H1 (cell line): ENCODE measurements at regions not wholly inside any gene's neighbourhood (a gene's known extent, or its start where the extent isn't known, plus 50 kb on each side); places are given as distances from the start of the nearest gene placed in this dataset.

Source experiments
- CTCF ChIA-PET: fragments of 300-600 bp; sonication (Branson Sonifier 250); formaldehyde crosslinking; loops from one replicate; lab custom pipeline; 2021; ENCODE audit not compliant: partially characterized antibody; lab: Charles Lee
- POLR2A ChIA-PET: fragments of 300-600 bp; sonication (Branson Sonifier 250); formaldehyde crosslinking; loops from one replicate; lab custom pipeline; 2021; ENCODE audit warnings: inconsistent platforms; ENCODE audit not compliant: partially characterized antibody; lab: Charles Lee
- DNase-seq, 2 experiments: peaks; one replicate each; pipeline versions ENCODE4 v3.0.0 to v3.0.0-alpha.2; 2010 to 2022; ENCODE audit warnings: low spot score in 2 of 2, low read depth in 1 of 2, mixed read lengths in 1 of 2
- FAIRE-seq: peaks from 2 replicates; lab custom pipeline; 2011; peaks lifted over from hg19 to GRCh38; lab: Jason Lieb, UNC
- H2AFZ ChIP-seq: 2 replicates; pipeline ENCODE4 v1.8.1; 2012; ENCODE audit warnings: low read length, inconsistent platforms
- H2AK5ac ChIP-seq: 2 replicates; pipeline ENCODE4 v1.6.1; 2013; ENCODE audit warnings: low read depth, low read length
- H2BK120ac ChIP-seq: replicated peaks from 2 replicates; pipeline ENCODE3; 2013; ENCODE audit warnings: low read depth, low read length, inconsistent platforms
- H2BK12ac ChIP-seq: 2 replicates; pipeline ENCODE4 v1.6.1; 2013; ENCODE audit warnings: low read depth, low read length
- H2BK15ac ChIP-seq: 2 replicates; pipeline ENCODE4 v1.6.1; 2013; ENCODE audit warnings: low read length
- H2BK20ac ChIP-seq: 2 replicates; pipeline ENCODE4 v1.6.1; 2013; ENCODE audit warnings: low read length
- H2BK5ac ChIP-seq: 2 replicates; pipeline ENCODE4 v1.6.1; 2013; ENCODE audit warnings: low read depth, low read length
- H3K14ac ChIP-seq: 2 replicates; pipeline ENCODE4 v1.6.1; 2013; ENCODE audit warnings: inconsistent platforms; ENCODE audit not compliant: insufficient read length
- H3K18ac ChIP-seq: 2 replicates; pipeline ENCODE4 v1.6.1; 2013; ENCODE audit warnings: low read length; ENCODE audit errors: extremely low read depth
- H3K23ac ChIP-seq: 2 replicates; pipeline ENCODE4 v1.6.1; 2013; ENCODE audit warnings: inconsistent platforms; ENCODE audit not compliant: insufficient read length
- H3K23me2 ChIP-seq: 2 replicates; pipeline ENCODE4 v1.6.1; 2013; ENCODE audit warnings: low read depth, low read length
- H3K27ac ChIP-seq: 2 replicates; pipeline ENCODE4 v1.6.1; 2011; ENCODE audit warnings: low read depth, low read length, inconsistent platforms
- H3K27me3 ChIP-seq, 4 experiments: replicated peaks in 1 of 4; 1 replicate in 1 of 4; 2 replicates in 3 of 4; pipeline versions ENCODE4 v1.6.1 to v1.8.1; 2011 to 2013; ENCODE audit warnings: low read length in 3 of 4, mild to moderate bottlenecking in 3 of 4, inconsistent platforms in 2 of 4, mixed read lengths in 2 of 4, moderate library complexity in 1 of 4; ENCODE audit not compliant: control insufficient read depth in 3 of 4, insufficient read depth in 3 of 4; ENCODE audit errors: extremely low read depth in 1 of 4
- H3K36me3 ChIP-seq, 4 experiments: 2 replicates each; pipeline versions ENCODE4 v1.6.1 to v1.8.1; 2011 to 2013; ENCODE audit warnings: mild to moderate bottlenecking in 4 of 4, low read length in 3 of 4, moderate library complexity in 2 of 4, control low read depth in 1 of 4, inconsistent platforms in 1 of 4; ENCODE audit not compliant: insufficient read depth in 4 of 4, control insufficient read depth in 2 of 4
- H3K4ac ChIP-seq: replicated peaks from 2 replicates; pipeline ENCODE3; 2013; ENCODE audit warnings: low read length, low read depth, mixed read lengths, inconsistent platforms; ENCODE audit not compliant: insufficient read length
- H3K4me1 ChIP-seq, 4 experiments: replicated peaks in 1 of 4; 1 replicate in 1 of 4; 2 replicates in 3 of 4; pipeline versions ENCODE4 v1.6.1 to v1.8.1; 2011 to 2013; ENCODE audit warnings: low read length in 3 of 4, inconsistent platforms in 2 of 4, mixed read lengths in 1 of 4; ENCODE audit not compliant: insufficient read depth in 4 of 4, control insufficient read depth in 3 of 4
- H3K4me2 ChIP-seq, 2 experiments: 2 replicates each; pipeline versions ENCODE4 v1.6.1 to v1.8.1; 2011 to 2013; ENCODE audit warnings: low read depth in 2 of 2, low read length in 2 of 2, control low read depth in 1 of 2, inconsistent platforms in 1 of 2, mild to moderate bottlenecking in 1 of 2; ENCODE audit not compliant: insufficient read depth in 1 of 2
- H3K4me3 ChIP-seq, 4 experiments: fragments of 200-600, 300-600 bp in 1 of 4; sonication (generic), shearing (Covaris generic), sonication (Bioruptor Twin) in 1 of 4; 2 replicates each; pipeline versions ENCODE4 v1.5.1 to v1.8.1; 2011 to 2016; ENCODE audit warnings: low read length in 4 of 4, low read depth in 3 of 4, control low read depth in 2 of 4, inconsistent platforms in 2 of 4, mild to moderate bottlenecking in 2 of 4, mixed read lengths in 1 of 4, moderate library complexity in 1 of 4; ENCODE audit not compliant: insufficient read depth in 2 of 4; ENCODE audit errors: extremely low read depth in 1 of 4
- H3K56ac ChIP-seq: replicated peaks from 2 replicates; pipeline ENCODE3; 2013; ENCODE audit warnings: low read depth, mild to moderate bottlenecking, mixed read lengths, low read length, inconsistent platforms; ENCODE audit not compliant: insufficient read length
- H3K79me1 ChIP-seq: 2 replicates; pipeline ENCODE4 v1.6.1; 2013; ENCODE audit warnings: low read depth, low read length, control low read depth
- H3K79me2 ChIP-seq, 2 experiments: 2 replicates each; pipeline versions ENCODE4 v1.6.1 to v1.8.1; 2012 to 2013; ENCODE audit warnings: low read length in 2 of 2, mild to moderate bottlenecking in 2 of 2, inconsistent platforms in 1 of 2; ENCODE audit not compliant: insufficient read depth in 2 of 2, control insufficient read depth in 1 of 2
- H3K9ac ChIP-seq, 4 experiments: replicated peaks in 1 of 4; 1 replicate in 1 of 4; 2 replicates in 3 of 4; pipeline versions ENCODE4 v1.6.1 to v1.8.1; 2011 to 2013; ENCODE audit warnings: low read depth in 3 of 4, low read length in 3 of 4, control low read depth in 2 of 4, mild to moderate bottlenecking in 2 of 4, moderate library complexity in 2 of 4, inconsistent platforms in 1 of 4; ENCODE audit errors: extremely low read depth in 1 of 4
- H3K9me3 ChIP-seq, 2 experiments: 2 replicates each; pipeline versions ENCODE4 v1.6.1 to v1.8.1; 2012 to 2013; ENCODE audit warnings: mild to moderate bottlenecking in 2 of 2, moderate library complexity in 2 of 2, control low read depth in 1 of 2, inconsistent platforms in 1 of 2, low read depth in 1 of 2, low read length in 1 of 2, mixed read lengths in 1 of 2; ENCODE audit not compliant: insufficient read depth in 2 of 2
- H4K20me1 ChIP-seq, 2 experiments: replicated peaks in 1 of 2; 2 replicates each; pipeline versions ENCODE3 to v1.8.1; 2011 to 2013; ENCODE audit warnings: inconsistent platforms in 2 of 2, low read length in 2 of 2, mild to moderate bottlenecking in 1 of 2; ENCODE audit not compliant: insufficient read depth in 2 of 2, control insufficient read depth in 1 of 2
- H4K5ac ChIP-seq: 2 replicates; pipeline ENCODE4 v1.6.1; 2013; ENCODE audit warnings: low read length, low read depth, mixed read lengths, inconsistent platforms; ENCODE audit not compliant: insufficient read length
- H4K8ac ChIP-seq: 2 replicates; pipeline ENCODE4 v1.8.0; 2013; ENCODE audit warnings: mild to moderate bottlenecking, moderate library complexity, low read length, inconsistent platforms; ENCODE audit not compliant: insufficient read depth; ENCODE audit errors: extremely low read depth
- H4K91ac ChIP-seq: replicated peaks from 2 replicates; pipeline ENCODE3; 2013; ENCODE audit warnings: low read length, mixed read lengths, inconsistent platforms; ENCODE audit not compliant: insufficient read length
- BACH1 ChIP-seq: IDR thresholded peaks from 2 replicates; pipeline ENCODE4 v1.6.1; 2012; ENCODE audit warnings: low read length, improper control_type of control experiment
- CHD2 ChIP-seq: IDR thresholded peaks from 2 replicates; pipeline ENCODE4 v1.6.1; 2012; ENCODE audit warnings: low read length, improper control_type of control experiment
- CTBP2 ChIP-seq: IDR thresholded peaks from 2 replicates; pipeline ENCODE4 v1.7.0; 2011; ENCODE audit warnings: borderline replicate concordance, mild to moderate bottlenecking, moderate library complexity, mixed read lengths, low read length; ENCODE audit not compliant: insufficient read depth, insufficient read length
- FOSL1 ChIP-seq: IDR thresholded peaks from 2 replicates; pipeline ENCODE4 v1.6.1; 2011; ENCODE audit warnings: mild to moderate bottlenecking, low read depth, low read length, moderate library complexity; ENCODE audit not compliant: insufficient read depth
- HDAC2 ChIP-seq, 2 experiments: fragments of 300-600 bp in 1 of 2; sonication (generic) in 1 of 2; IDR thresholded peaks; 2 replicates each; pipeline ENCODE4 v1.6.1; 2011 to 2012; ENCODE audit warnings: low read depth in 2 of 2, low read length in 2 of 2, mild to moderate bottlenecking in 2 of 2, moderate library complexity in 2 of 2, borderline replicate concordance in 1 of 2, inconsistent platforms in 1 of 2
- HDAC6 ChIP-seq: IDR thresholded peaks from one replicate; pipeline ENCODE4 v1.7.1; 2012; ENCODE audit warnings: low read depth, mild to moderate bottlenecking, inconsistent platforms, low read length, moderate library complexity
- JUN ChIP-seq: IDR thresholded peaks from 2 replicates; pipeline ENCODE4 v1.6.1; 2011; ENCODE audit warnings: low read depth, mild to moderate bottlenecking, improper control_type of control experiment, low read length
- POLR2A ChIP-seq, 2 experiments: IDR thresholded peaks; 1 replicate in 1 of 2; 2 replicates in 1 of 2; pipeline ENCODE4 v1.6.1; 2011; ENCODE audit warnings: low read depth in 2 of 2, low read length in 2 of 2, mild to moderate bottlenecking in 2 of 2; ENCODE audit errors: control extremely low read depth in 1 of 2
- RAD21 ChIP-seq, 2 experiments: IDR thresholded peaks in 1 of 2; conservative IDR thresholded peaks in 1 of 2; 2 replicates each; pipeline ENCODE4 v1.6.1; 2011; ENCODE audit warnings: low read depth in 2 of 2, low read length in 2 of 2, improper control_type of control experiment in 1 of 2, inconsistent platforms in 1 of 2, mild to moderate bottlenecking in 1 of 2, moderate library complexity in 1 of 2
- RXRA ChIP-seq: IDR thresholded peaks from 2 replicates; pipeline ENCODE4 v1.6.1; 2011; ENCODE audit warnings: low read depth, mild to moderate bottlenecking, low read length, moderate library complexity; ENCODE audit not compliant: insufficient read depth
- WGBS, 2 experiments: shearing (Covaris generic) in 1 of 2; methylation state at CpG; one replicate each; pipeline versions ENCODE4 v1.1.6 to v1.1.7; 2013 to 2015; ENCODE audit warnings: low lambda C conversion rate in 2 of 2, mixed read lengths in 2 of 2, inconsistent platforms in 1 of 2, low coverage in 1 of 2, missing lambda C conversion rate in 1 of 2; ENCODE audit not compliant: insufficient replicate concordance in 2 of 2, insufficient coverage in 1 of 2, insufficient read length in 1 of 2; ENCODE audit errors: extremely low coverage in 1 of 2, missing lambda C conversion rate in 1 of 2; 5-methylcytosine and 5-hydroxymethylcytosine counted together

GRCh38 chr4:78711676-78712075 lies 64.5 kb upstream of the BMP2K start:
- Histone ChIP-seq H3K9ac (no peak overlapping the region), H2BK12ac (no peak overlapping the region), H2BK120ac (no peak overlapping the region), H3K4me2 (no peak overlapping the region), H3K9me3 (0 out of 4 replicates have a peak, but pooled peaks cover 0 to 2% of the 10 kb centered on the region in 2 experiments), H4K20me1 (no peaks in the 10 kb centered on the region), H4K8ac (no peak overlapping the region), H3K79me1 (no peaks in the 10 kb centered on the region), H3K27ac (no peak overlapping the region), H3K4ac (no peak overlapping the region), H3K4me1 (peaks cover 0 to 7% (median 2%) of the 10 kb centered on the region in 4 experiments; a peak in 3 of 7 replicates), H3K23ac (no peak overlapping the region), H2AFZ (no peak overlapping the region), H4K91ac (no peak overlapping the region), H2BK20ac (no peak overlapping the region), H3K18ac (no peak overlapping the region), H2BK5ac (no peak overlapping the region), H3K36me3 (no peaks in the 10 kb centered on the region), H3K14ac (no peak overlapping the region), H4K5ac (no peak overlapping the region), H3K4me3 (no peak overlapping the region), H3K23me2 (no peaks in the 10 kb centered on the region), H3K27me3 (no peaks in the 10 kb centered on the region), H3K79me2 (no peaks in the 10 kb centered on the region), H3K56ac (no peak overlapping the region), H2AK5ac (no peak overlapping the region), H2BK15ac (no peak overlapping the region)
- DNase-seq (no peak), FAIRE-seq (no peak)
- WGBS, 2 experiments: 79% methylated on average over 3 of the region's 3 CpGs; no CpG with 5 or more reads in 1 of the 2 experiments
- POLR2A ChIA-PET: no interaction called here
- TF ChIP-seq BACH1 (no peak), RAD21 (IDR thresholded peaks at IDR 0.05 in 1 of 2, conservative IDR thresholded peaks at IDR 0.05 in 1 of 2; ENCODE audit: low read depth in 2 of 2, low read length in 2 of 2) (no peak), HDAC2 (IDR thresholded peaks at IDR 0.05; ENCODE audit: borderline replicate concordance in 1 of 2, low read depth in 2 of 2, low read length in 2 of 2) (no peak), RXRA (no peak), POLR2A (IDR thresholded peaks at IDR 0.05; ENCODE audit: control extremely low read depth in 1 of 2, low read depth in 2 of 2, low read length in 2 of 2) (no peak), JUN (no peak), CHD2 (no peak), FOSL1 (no peak), CTBP2 (no peak), HDAC6 (no peak)
- CTCF ChIA-PET: interaction anchor here (1.4 kb wide), 1 partner anchor 9 kb away, joined by 5 read pairs; no protein-coding TSS in a partner anchor
